ENCODE measurements at regions not wholly inside any gene's neighbourhood (a gene's known extent, or its start where the extent isn't known, plus 50 kb on each side); places are given as distances from the start of the nearest gene placed in this dataset.

- DNase-seq = no peak
- Mint-ChIP-seq H3K4me1 (no peaks in the 10 kb centered on the region), H3K4me3 (no peak overlapping the region), H3K9me3 (no peaks in the 10 kb centered on the region), H3K27me3 (no peaks in the 10 kb centered on the region), H3K36me3 (ENCODE audit: low read depth) (no peaks in the 10 kb centered on the region), H3K27ac (no peak overlapping the region)
- ATAC-seq = no peak
Measured at GRCh38 chr2:155747531-155747930, 585.0 kb downstream of the NR4A2 start.

DNA sequence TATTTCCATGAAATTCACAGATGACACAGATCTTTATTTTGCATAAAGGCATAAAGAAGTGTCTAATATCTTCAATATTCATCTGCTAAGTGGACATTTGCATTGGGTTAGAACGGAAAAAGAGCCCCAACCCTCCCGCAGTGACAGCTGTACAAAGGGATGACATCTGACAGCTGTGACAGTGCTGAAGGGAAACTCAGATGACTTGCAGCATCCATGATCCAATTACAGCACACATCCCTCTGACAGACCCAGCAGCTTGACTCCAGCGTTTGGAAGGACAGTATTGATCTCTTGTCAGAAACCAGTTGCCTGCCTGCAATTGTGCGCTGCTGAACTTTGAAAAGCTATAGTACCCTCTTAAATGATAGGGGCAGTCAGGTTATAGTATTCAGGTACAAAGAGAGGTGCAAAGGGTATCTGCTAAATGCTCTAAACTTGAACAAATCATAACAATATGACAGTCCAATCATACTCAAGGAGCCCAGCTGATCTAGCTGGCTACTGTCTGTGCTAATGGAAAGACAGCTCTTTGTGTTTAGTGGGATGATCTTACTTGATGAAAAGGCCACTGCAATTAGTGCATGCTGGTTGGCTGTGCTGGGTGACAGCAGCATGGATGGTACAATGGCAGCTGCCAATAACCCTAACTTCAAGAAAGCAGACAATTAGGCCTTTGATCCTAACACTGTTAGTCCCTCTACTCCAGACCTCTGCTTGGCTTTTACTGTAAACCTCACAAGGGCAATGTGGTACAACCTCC lies 599.2 kb downstream of the NR4A2 start:
- Mint-ChIP-seq H3K27me3 (no peaks in the 10 kb centered on the region), H3K9me3 (no peaks in the 10 kb centered on the region), H3K27ac (no peak overlapping the region), H3K4me3 (no peak overlapping the region), H3K4me1 (no peaks in the 10 kb centered on the region), H3K36me3 (ENCODE audit: low read depth) (no peaks in the 10 kb centered on the region)
- DNase-seq (no peak), ATAC-seq (no peak)

DNA sequence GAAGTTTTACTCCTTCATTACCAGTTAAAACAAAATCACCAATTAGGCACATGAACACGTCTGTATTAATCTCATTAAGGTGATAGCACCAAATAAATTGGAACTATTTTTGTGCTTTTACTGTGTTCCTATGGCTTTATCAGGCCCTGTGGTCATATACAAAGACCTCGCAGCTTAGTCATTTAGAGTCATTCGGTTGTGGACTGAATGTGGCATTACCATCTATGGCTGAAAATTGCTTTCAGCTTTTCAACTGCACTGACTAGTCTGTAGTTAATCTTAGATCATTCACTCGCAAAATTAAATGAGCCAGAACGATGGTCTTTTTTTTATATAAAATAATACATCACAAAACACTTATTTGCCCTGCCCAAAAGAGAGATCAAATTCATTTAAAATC lies 601.7 kb downstream of the NR4A2 start:
- Mint-ChIP-seq H3K9me3 (no peaks in the 10 kb centered on the region), H3K4me1 (no peaks in the 10 kb centered on the region), H3K27me3 (peaks cover 1% of the 10 kb centered on the region), H3K4me3 (no peak overlapping the region), H3K36me3 (ENCODE audit: low read depth) (no peaks in the 10 kb centered on the region), H3K27ac (no peak overlapping the region)
- DNase-seq (no peak), ATAC-seq (no peak)

DNA sequence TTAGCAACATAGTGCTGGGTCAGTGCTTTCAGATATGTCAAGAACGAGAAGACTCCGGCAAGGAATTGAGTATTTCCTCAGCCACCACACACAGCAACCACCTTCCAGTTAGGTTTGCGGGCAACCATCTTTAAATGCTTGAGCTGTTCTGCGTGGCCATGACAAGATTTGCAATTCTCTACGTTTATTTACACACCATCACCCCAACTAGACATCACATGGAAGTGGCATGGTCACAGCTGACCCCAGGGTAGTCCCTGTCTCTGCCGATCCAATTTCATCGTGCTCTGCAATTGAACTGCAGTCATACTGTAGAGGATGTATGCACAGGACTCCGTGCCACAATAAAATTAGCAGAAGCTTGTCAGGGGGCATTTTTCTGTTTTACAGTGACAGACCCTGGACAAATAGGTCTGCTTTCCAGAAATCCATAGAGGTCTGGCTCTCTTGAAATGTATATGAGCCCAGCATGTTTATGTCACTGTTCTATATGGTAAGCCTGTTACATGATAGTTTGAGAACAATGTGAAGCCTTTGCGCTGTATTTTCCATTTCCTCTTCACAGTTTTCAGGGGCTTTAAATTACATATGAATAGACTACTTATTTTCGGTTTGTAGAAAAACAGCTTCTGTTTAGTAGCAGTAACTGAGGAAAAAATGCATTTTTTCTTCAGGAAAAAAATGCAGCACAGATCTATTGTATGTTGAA lies 605.2 kb downstream of the NR4A2 start:
- peaks cover 1% of the 10 kb centered on the region for H3K27me3 Mint-ChIP-seq
- H3K27ac Mint-ChIP-seq = no peak overlapping the region

DNA sequence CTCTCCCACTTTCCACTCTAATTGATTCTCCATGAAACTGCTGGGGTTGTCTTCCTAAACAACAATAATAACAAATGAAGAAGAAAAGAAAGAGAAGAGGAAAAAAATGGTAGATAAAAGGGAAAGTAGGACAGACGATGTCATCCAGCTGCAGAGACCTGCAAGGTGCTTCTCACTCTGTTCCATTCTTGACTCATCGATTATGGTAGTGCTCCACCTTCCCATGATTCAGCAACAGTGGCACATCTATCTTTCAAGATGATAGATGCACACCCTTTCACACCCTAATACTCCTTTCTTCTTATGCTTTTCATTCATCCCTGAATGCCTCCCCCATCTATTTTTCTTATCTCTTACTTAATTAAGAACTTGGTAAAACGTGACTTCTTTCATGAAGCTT lies 610.2 kb downstream of the NR4A2 start:
- Mint-ChIP-seq H3K27me3 (peaks cover 1% of the 10 kb centered on the region), H3K4me3 (no peak overlapping the region), H3K36me3 (ENCODE audit: low read depth) (no peaks in the 10 kb centered on the region), H3K9me3 (no peaks in the 10 kb centered on the region), H3K27ac (no peak overlapping the region), H3K4me1 (no peaks in the 10 kb centered on the region)
- DNase-seq (no peak), ATAC-seq (no peak)

More for the DNA sequence above, 605.2 kb downstream of the NR4A2 start:
- no peak overlapping the region for H3K4me3 Mint-ChIP-seq
- H3K9me3 Mint-ChIP-seq = no peaks in the 10 kb centered on the region
- ATAC-seq = no peak
- no peak for DNase-seq
- H3K4me1 Mint-ChIP-seq = no peaks in the 10 kb centered on the region
- H3K36me3 Mint-ChIP-seq (ENCODE audit: low read depth) = no peaks in the 10 kb centered on the region

GRCh38 chr2:155715705-155716104 lies 616.8 kb downstream of the NR4A2 start:
- no peak for ATAC-seq

GRCh38 chr2:155714983-155715382 lies 617.5 kb downstream of the NR4A2 start:
- Mint-ChIP-seq H3K4me1 (no peaks in the 10 kb centered on the region), H3K27me3 (no peaks in the 10 kb centered on the region), H3K36me3 (ENCODE audit: low read depth) (no peaks in the 10 kb centered on the region), H3K4me3 (no peak overlapping the region), H3K9me3 (no peaks in the 10 kb centered on the region), H3K27ac (no peak overlapping the region)
- DNase-seq (no peak), ATAC-seq (no peak)

More at GRCh38 chr2:155715705-155716104, 616.8 kb downstream of the NR4A2 start:
- no peak overlapping the region for H3K27ac Mint-ChIP-seq
- no peak overlapping the region for H3K4me3 Mint-ChIP-seq
- H3K36me3 Mint-ChIP-seq (ENCODE audit: low read depth) = no peaks in the 10 kb centered on the region
- no peak for DNase-seq
- H3K4me1 Mint-ChIP-seq = no peaks in the 10 kb centered on the region
- no peaks in the 10 kb centered on the region for H3K9me3 Mint-ChIP-seq
- H3K27me3 Mint-ChIP-seq = no peaks in the 10 kb centered on the region

DNA sequence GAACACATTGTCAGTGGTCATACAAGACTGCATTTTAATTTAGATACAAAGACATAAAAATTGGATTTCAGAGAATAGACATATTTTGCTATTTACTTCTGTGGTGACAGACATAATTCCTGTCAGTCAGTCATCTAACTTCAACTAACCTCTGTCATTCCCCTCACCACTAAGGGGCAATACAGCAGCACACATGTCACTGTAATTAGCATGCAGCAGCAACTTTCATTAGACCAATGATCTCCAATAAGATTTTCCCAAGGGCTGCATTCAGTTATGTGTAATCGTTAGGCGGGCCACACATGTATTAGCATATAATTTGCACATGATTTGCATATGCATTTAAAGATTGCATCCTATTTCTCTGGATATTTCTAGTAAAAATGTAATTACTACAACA lies 624.5 kb downstream of the NR4A2 start:
- Mint-ChIP-seq H3K4me3 (no peak overlapping the region), H3K27ac (no peak overlapping the region), H3K9me3 (no peaks in the 10 kb centered on the region), H3K27me3 (no peaks in the 10 kb centered on the region), H3K4me1 (no peaks in the 10 kb centered on the region), H3K36me3 (ENCODE audit: low read depth) (no peaks in the 10 kb centered on the region)
- no peak for DNase-seq
- ATAC-seq = no peak

DNA sequence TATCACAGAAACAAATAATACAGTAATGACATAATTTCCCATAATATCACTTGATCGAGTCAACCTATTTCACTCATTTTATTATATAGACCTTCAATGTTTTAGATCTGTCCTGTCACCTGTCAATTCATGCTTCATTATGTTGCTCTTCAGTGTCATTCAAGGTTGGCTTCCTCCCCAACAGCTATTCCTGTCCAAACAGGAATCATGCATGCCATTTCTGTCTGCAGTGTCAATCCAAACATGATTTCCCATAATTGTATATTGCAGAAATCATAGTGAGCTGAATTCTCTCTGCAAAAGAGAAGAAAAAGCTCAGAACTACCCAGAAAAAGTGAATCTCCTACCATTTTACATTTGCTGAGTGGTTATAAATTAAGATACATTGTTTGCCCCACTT lies 628.6 kb downstream of the NR4A2 start:
- Mint-ChIP-seq H3K9me3 (no peaks in the 10 kb centered on the region), H3K27me3 (no peaks in the 10 kb centered on the region), H3K4me3 (no peak overlapping the region), H3K36me3 (ENCODE audit: low read depth) (no peaks in the 10 kb centered on the region), H3K27ac (no peak overlapping the region), H3K4me1 (no peaks in the 10 kb centered on the region)
- DNase-seq = no peak
- ATAC-seq = no peak

DNA sequence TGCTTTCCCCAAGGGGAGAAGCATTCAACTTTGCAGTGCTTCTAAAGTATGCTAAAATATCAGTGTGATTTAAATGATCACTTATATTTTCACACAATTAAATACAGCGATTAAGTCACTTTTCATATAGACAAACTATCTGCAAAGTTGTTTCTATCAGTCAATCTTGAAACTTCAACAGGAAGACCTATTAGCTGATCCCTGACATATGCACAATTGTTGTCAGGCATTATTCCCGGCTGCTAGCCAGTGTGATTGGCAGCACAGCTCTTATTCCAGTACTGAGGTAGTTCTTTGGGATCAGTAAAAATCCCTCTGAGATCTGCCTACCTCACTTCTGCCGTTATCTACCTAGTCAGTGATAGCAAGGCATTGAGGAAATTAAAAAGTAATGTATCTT lies 629.5 kb downstream of the NR4A2 start:
- Mint-ChIP-seq H3K9me3 (no peaks in the 10 kb centered on the region), H3K27ac (no peak overlapping the region), H3K36me3 (ENCODE audit: low read depth) (no peaks in the 10 kb centered on the region), H3K27me3 (no peaks in the 10 kb centered on the region), H3K4me3 (no peak overlapping the region), H3K4me1 (no peaks in the 10 kb centered on the region)
- no peak for DNase-seq
- no peak for ATAC-seq

DNA sequence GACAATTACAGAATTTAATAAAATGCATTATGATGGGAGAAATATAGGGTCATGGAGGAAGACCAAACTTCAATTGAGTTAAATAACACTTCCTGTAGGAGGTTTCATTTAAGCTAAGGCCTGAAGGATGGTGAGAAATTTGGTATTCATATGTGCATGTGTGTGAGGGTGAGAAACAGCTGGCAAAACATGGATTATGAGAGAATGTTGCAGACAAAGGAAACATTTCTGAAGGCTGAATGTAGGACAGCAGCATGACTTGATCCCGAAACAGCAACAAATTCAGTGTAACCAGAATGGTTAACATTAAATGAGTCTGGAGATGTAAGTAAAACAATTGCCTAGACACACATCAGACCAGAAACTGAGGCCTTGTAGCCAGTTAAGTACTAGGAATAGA lies 630.8 kb downstream of the NR4A2 start:
- H3K4me1 Mint-ChIP-seq = no peaks in the 10 kb centered on the region
- DNase-seq (no peak), ATAC-seq (no peak)
- no peaks in the 10 kb centered on the region for H3K36me3 Mint-ChIP-seq (ENCODE audit: low read depth)
- no peak overlapping the region for H3K4me3 Mint-ChIP-seq
- no peak overlapping the region for H3K27ac Mint-ChIP-seq
- no peaks in the 10 kb centered on the region for H3K9me3 Mint-ChIP-seq
- peaks cover 2% of the 10 kb centered on the region for H3K27me3 Mint-ChIP-seq

DNA sequence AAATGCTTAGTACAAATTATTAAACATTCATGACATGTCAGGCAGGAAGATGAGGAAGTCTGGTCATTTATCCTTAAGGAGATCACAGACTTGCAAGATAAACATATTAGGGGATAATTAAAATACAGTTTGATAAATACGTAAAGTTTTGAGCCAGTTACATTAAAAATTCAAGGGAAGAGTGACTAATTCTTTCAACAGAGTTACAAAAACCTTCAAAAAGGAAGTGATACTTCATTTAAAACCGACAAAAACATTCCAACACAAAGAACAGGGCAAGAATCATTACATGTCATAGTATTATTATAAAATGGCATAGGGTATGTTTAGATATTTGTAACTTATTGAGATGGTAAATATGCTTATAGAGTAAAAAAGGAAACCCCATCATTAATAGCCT lies 636.0 kb downstream of the NR4A2 start:
- no peak for ATAC-seq
- Mint-ChIP-seq H3K9me3 (no peaks in the 10 kb centered on the region), H3K4me1 (no peaks in the 10 kb centered on the region), H3K27me3 (peaks cover 2% of the 10 kb centered on the region), H3K36me3 (ENCODE audit: low read depth) (no peaks in the 10 kb centered on the region), H3K27ac (no peak overlapping the region), H3K4me3 (no peak overlapping the region)
- DNase-seq = no peak

DNA sequence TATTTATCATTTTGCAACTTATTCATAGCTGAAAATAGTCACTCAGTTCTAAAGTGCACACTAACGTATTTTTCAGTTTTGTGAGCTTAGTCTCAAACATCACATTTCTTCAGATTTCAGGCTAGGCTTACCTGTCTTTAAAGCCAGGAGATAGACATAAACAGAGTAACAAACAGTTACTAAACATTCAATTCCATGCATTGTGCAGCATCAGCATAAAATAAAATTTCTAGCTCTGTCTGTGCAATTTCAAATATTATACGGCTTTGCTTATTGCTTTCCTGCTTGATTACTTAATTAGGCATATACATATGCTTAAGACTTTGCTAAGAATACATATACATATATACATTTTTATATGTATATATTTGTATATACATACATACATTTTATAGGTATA lies 637.0 kb downstream of the NR4A2 start:
- H3K27me3 Mint-ChIP-seq = peaks cover 2% of the 10 kb centered on the region

GRCh38 chr2:155692856-155693255 lies 639.7 kb downstream of the NR4A2 start:
- Mint-ChIP-seq H3K4me3 (no peak overlapping the region), H3K36me3 (ENCODE audit: low read depth) (no peaks in the 10 kb centered on the region), H3K27me3 (peaks cover 2% of the 10 kb centered on the region), H3K9me3 (no peaks in the 10 kb centered on the region), H3K27ac (no peak overlapping the region), H3K4me1 (no peaks in the 10 kb centered on the region)
- ATAC-seq = no peak
- DNase-seq = no peak

More for the DNA sequence above, 637.0 kb downstream of the NR4A2 start:
- DNase-seq (no peak), ATAC-seq (no peak)
- Mint-ChIP-seq H3K27ac (no peak overlapping the region), H3K4me1 (no peaks in the 10 kb centered on the region), H3K9me3 (no peaks in the 10 kb centered on the region), H3K36me3 (ENCODE audit: low read depth) (no peaks in the 10 kb centered on the region), H3K4me3 (no peak overlapping the region)

- no peaks in the 10 kb centered on the region for H3K9me3 Mint-ChIP-seq
- no peaks in the 10 kb centered on the region for H3K36me3 Mint-ChIP-seq (ENCODE audit: low read depth)
- H3K4me3 Mint-ChIP-seq = no peak overlapping the region
- DNase-seq (no peak), ATAC-seq (no peak)
- no peaks in the 10 kb centered on the region for H3K4me1 Mint-ChIP-seq
- no peaks in the 10 kb centered on the region for H3K27me3 Mint-ChIP-seq
- H3K27ac Mint-ChIP-seq = no peak overlapping the region
Measured at GRCh38 chr2:155692106-155692505, 640.4 kb downstream of the NR4A2 start.

All from activated naive CD8-positive, alpha-beta T cell treated with anti-CD3 and anti-CD28 coated beads, Interleukin-2, amount 50 U/mL, for 24 hours (primary cell).